D721Med (cell line): ENCODE measurements at regions not wholly inside any gene's neighbourhood (a gene's known extent, or its start where the extent isn't known, plus 50 kb on each side); places are given as distances from the start of the nearest gene placed in this dataset.

Experiments used
- DNase-seq: peaks from one replicate; pipeline ENCODE4 v3.0.0; 2011; ENCODE audit warnings: low spot score; ENCODE audit not compliant: insufficient read length
- FAIRE-seq: peaks from 2 replicates; lab custom pipeline; 2011; peaks lifted over from hg19 to GRCh38; lab: Jason Lieb, UNC
- TF ChIP-seq, protein P1 (sequence below): IDR thresholded peaks from 2 replicates; pipeline ENCODE4 v1.5.1; 2012; ENCODE audit warnings: mild to moderate bottlenecking, control low read depth; ENCODE audit not compliant: insufficient read depth; ENCODE audit errors: missing control alignments

DNA sequence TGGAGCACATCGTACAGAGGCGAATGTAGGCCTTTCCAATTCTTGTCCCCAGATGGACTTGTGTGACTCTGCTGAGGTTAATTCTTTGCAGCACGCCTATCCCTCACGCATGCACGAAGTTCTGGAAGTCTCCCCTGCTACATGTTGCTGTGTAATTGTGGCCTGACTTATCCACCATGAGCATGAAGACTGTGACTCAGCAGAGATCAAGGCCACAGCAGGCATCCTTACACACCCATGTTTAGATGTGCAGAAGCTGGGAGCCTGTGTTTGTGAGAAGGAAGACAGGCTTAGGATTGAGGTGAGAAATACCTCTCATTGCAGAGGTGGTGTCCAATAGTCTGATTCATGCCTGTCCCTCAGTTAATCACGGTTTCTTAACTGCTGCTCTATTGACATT, 135.6 kb downstream of the ICE1 start:
- FAIRE-seq (no peak), DNase-seq (no peak)
- TF ChIP-seq, protein P1, sequence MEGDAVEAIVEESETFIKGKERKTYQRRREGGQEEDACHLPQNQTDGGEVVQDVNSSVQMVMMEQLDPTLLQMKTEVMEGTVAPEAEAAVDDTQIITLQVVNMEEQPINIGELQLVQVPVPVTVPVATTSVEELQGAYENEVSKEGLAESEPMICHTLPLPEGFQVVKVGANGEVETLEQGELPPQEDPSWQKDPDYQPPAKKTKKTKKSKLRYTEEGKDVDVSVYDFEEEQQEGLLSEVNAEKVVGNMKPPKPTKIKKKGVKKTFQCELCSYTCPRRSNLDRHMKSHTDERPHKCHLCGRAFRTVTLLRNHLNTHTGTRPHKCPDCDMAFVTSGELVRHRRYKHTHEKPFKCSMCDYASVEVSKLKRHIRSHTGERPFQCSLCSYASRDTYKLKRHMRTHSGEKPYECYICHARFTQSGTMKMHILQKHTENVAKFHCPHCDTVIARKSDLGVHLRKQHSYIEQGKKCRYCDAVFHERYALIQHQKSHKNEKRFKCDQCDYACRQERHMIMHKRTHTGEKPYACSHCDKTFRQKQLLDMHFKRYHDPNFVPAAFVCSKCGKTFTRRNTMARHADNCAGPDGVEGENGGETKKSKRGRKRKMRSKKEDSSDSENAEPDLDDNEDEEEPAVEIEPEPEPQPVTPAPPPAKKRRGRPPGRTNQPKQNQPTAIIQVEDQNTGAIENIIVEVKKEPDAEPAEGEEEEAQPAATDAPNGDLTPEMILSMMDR = no peak

DNA sequence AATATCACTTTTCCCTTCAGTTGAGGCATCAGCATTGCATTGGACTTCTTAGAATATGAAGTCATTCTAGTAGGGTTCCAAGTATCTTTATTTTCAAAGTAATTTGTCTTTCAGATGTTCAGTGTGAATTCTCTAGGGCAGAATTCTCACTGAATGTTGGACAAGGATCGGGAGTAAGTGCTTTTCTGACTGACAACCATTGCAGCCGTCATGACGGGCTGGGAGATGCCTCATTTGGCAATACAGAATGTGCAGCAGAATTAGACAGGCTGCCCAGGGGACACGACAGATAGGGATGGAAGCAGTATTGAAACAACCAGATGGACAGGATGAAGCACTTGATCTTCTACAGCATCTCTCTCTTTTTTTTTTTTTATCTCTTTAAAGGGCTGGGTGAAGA, 129.0 kb downstream of the ICE1 start:
- DNase-seq = no peak
- TF ChIP-seq, protein P1 = no peak

DNA sequence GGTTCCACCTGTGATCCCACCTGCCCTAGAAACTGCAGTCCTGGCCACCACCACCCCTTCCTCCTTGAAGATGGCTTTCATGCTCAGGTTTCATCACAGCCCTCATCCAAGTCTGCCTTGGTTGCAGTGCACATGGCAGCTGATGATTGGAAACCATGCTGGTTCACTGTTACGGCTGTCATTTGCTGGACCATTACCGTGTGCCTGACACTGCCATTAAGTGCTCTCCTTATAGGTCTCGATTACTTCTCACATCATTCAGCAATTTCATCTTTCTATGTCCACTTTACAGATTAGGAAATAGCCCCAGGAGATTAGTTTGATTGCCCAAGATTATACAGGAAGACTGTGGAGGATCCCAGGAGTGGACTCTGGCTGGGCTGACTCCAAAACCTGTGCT, 123.9 kb downstream of the ICE1 start:
- DNase-seq (no peak), FAIRE-seq (no peak)
- TF ChIP-seq, protein P1 = no peak

More for the DNA sequence above, 129.0 kb downstream of the ICE1 start:
- no peak for FAIRE-seq

DNA sequence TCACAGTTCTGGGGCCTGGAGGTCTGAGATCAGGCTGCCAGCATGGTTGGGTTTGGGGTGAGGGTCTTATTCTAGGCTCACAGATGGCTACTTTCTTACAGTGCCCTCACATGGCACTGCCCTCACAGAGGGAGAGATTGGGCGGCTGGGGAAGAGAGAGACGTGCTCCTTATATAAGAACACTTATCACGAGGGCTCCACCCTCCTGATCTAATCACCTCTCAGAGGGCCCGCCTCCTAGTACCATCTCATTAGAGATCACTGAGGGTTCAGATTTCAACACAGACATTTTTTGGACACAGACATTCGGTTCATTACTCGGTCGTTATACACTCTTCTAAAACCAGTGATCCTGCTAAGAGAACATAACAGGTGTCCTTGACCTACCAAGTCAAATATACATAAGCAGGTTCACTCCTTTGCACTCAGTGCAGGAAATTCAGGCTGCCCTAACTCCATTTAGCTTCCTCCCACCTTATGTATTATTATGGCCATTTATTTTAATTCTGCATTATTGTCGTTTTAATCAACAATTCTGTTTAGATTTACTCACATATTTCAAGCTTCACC, 121.7 kb downstream of the ICE1 start:
- TF ChIP-seq, protein P1 = no peak
- DNase-seq (no peak), FAIRE-seq (no peak)

DNA sequence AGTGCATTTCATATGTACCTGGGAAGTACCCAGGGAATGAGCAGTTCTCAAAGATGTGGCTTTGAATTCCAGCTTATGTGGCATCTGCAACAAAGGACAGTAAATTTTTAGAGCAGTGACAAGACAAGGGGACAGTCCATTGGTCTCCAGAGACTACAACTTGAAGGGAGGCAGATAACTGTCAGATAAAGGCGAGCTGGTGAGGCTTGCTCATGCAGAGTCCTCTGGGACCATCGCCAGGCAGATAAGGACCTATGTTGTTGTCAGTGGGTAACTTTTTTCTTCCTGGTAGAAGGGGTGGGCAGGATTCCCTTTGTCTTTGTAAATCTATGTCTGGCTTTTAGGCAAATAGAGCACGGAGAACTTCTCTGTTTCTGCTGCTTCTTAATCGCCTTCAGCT, 120.2 kb downstream of the ICE1 start:
- TF ChIP-seq, protein P1 = no peak
- DNase-seq (no peak), FAIRE-seq (no peak)

DNA sequence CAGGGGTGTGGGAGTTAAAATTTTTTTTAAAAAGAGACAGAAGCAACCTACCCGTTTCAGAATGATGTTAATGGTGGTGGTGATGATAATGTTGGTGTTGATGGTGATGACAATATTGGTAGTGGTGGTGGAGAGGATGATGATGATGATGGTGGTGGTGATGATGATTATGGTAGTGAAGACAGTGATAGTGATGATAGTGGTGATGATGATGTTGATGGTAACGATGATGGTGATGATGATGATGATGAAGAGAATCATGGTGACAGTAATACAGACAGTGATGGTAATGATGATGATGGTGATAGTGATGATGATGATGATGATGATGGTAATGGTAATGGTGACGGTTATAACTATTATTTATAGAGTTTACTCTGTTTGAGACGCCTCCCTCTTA, 117.6 kb downstream of the ICE1 start:
- no peak for FAIRE-seq
- DNase-seq = no peak
- TF ChIP-seq, protein P1 = no peak
